Transverse colon (tissue), 3 donors: ENCODE measurements at regions not wholly inside any gene's neighbourhood (a gene's known extent, or its start where the extent isn't known, plus 50 kb on each side); places are given as distances from the start of the nearest gene placed in this dataset.

Experiments used
- CTCF ChIP-seq, 5 experiments: fragments of 200-600 bp in 3 of 5; fragments of 450-650 bp in 2 of 5; sonication (generic) in 3 of 5; IDR thresholded peaks; 1 replicate in 2 of 5; 2 replicates in 3 of 5; pipeline ENCODE4 v1.5.1; 2016 to 2017; ENCODE audit warnings: antibody characterized with exemption in 5 of 5, inconsistent platforms in 3 of 5, mild to moderate bottlenecking in 2 of 5, moderate library complexity in 1 of 5
- EP300 ChIP-seq: sonication (generic); formaldehyde crosslinking; IDR thresholded peaks from one replicate; pipeline ENCODE4 v1.6.1; 2017; ENCODE audit warnings: antibody characterized with exemption, low read depth
- POLR2A ChIP-seq: fragments of 450-650 bp; IDR thresholded peaks from one replicate; pipeline ENCODE4 v1.6.1; 2016; ENCODE audit warnings: antibody characterized with exemption, mild to moderate bottlenecking, moderate library complexity

- no peak for TF ChIP-seq CTCF (IDR thresholded peaks at IDR 0.05)
- TF ChIP-seq POLR2A = no peak
- no peak for TF ChIP-seq EP300
Measured at GRCh38 chr17:5686074-5686635, 101.8 kb upstream of the NLRP1 start.
